Astrocyte (in vitro differentiated cells and primary cell): ENCODE measurements at regions not wholly inside any gene's neighbourhood (a gene's known extent, or its start where the extent isn't known, plus 50 kb on each side); places are given as distances from the start of the nearest gene placed in this dataset.

ENCODE experiments used
- DNase-seq: peaks from one replicate; pipeline ENCODE4 v3.0.0-alpha.2; 2010; ENCODE audit warnings: low read depth
- FAIRE-seq: peaks from 2 replicates; lab custom pipeline; 2011; peaks lifted over from hg19 to GRCh38; lab: Jason Lieb, UNC
- H2AFZ ChIP-seq: 2 replicates; pipeline ENCODE4 v1.6.0; 2012; ENCODE audit warnings: low read depth, low read length, inconsistent platforms
- H3K27ac ChIP-seq: 2 replicates; pipeline ENCODE4 v1.5.1; 2011; ENCODE audit warnings: low read depth, low read length, inconsistent platforms
- H3K27me3 ChIP-seq: 2 replicates; pipeline ENCODE4 v1.6.0; 2011; ENCODE audit warnings: low read length, inconsistent platforms; ENCODE audit not compliant: insufficient read depth
- H3K36me3 ChIP-seq: 2 replicates; pipeline ENCODE4 v1.5.1; 2011; ENCODE audit warnings: low read length, inconsistent platforms; ENCODE audit not compliant: insufficient read depth
- H3K4me1 ChIP-seq: 2 replicates; pipeline ENCODE4 v1.5.1; 2011; ENCODE audit warnings: low read length, inconsistent platforms; ENCODE audit not compliant: insufficient read depth
- H3K4me2 ChIP-seq: 2 replicates; pipeline ENCODE4 v1.6.0; 2012; ENCODE audit warnings: low read length, inconsistent platforms
- H3K4me3 ChIP-seq: 2 replicates; pipeline ENCODE4 v1.5.1; 2011; ENCODE audit warnings: low read depth, mild to moderate bottlenecking, low read length, inconsistent platforms; ENCODE audit not compliant: insufficient read depth
- H3K79me2 ChIP-seq: 2 replicates; pipeline ENCODE4 v1.6.0; 2012; ENCODE audit warnings: mild to moderate bottlenecking, low read length, inconsistent platforms; ENCODE audit not compliant: insufficient read depth
- H3K9ac ChIP-seq: 2 replicates; pipeline ENCODE4 v1.6.0; 2012; ENCODE audit warnings: mild to moderate bottlenecking, low read length, inconsistent platforms
- H3K9me3 ChIP-seq: 2 replicates; pipeline ENCODE4 v1.5.1; 2012; ENCODE audit warnings: low read depth, mild to moderate bottlenecking, low read length, inconsistent platforms; ENCODE audit not compliant: insufficient read depth
- H4K20me1 ChIP-seq: 2 replicates; pipeline ENCODE4 v1.6.0; 2012; ENCODE audit warnings: low read length, inconsistent platforms; ENCODE audit not compliant: insufficient read depth
- H3K27ac Mint-ChIP-seq: one replicate; pipeline ENCODE4 v1.8.0; 2021; ENCODE audit warnings: mild to moderate bottlenecking, mixed read lengths; ENCODE audit not compliant: unreplicated experiment
- H3K27me3 Mint-ChIP-seq: one replicate; pipeline ENCODE4 v1.8.0; 2021; ENCODE audit warnings: low read depth, mixed read lengths; ENCODE audit not compliant: unreplicated experiment
- H3K36me3 Mint-ChIP-seq: one replicate; pipeline ENCODE4 v1.8.0; 2021; ENCODE audit warnings: low read depth, mixed read lengths; ENCODE audit not compliant: unreplicated experiment
- H3K4me1 Mint-ChIP-seq: one replicate; pipeline ENCODE4 v1.8.0; 2021; ENCODE audit warnings: low read depth, mixed read lengths; ENCODE audit not compliant: unreplicated experiment
- H3K4me3 Mint-ChIP-seq: one replicate; pipeline ENCODE4 v1.8.0; 2021; ENCODE audit warnings: mild to moderate bottlenecking, moderate library complexity, mixed read lengths; ENCODE audit not compliant: unreplicated experiment
- H3K9me3 Mint-ChIP-seq: one replicate; pipeline ENCODE4 v1.8.0; 2021; ENCODE audit warnings: mild to moderate bottlenecking, mixed read lengths; ENCODE audit not compliant: unreplicated experiment
- EZH2 ChIP-seq: IDR thresholded peaks from 2 replicates; pipeline ENCODE4 v1.6.1; 2012; ENCODE audit warnings: mild to moderate bottlenecking, low read length, inconsistent platforms; ENCODE audit not compliant: insufficient read depth
- TF ChIP-seq, protein P1 (sequence below): IDR thresholded peaks from 2 replicates; pipeline ENCODE4 v1.5.1; 2011; ENCODE audit warnings: low read depth, mild to moderate bottlenecking, inconsistent platforms, low read length, moderate library complexity; ENCODE audit not compliant: insufficient read depth

- H3K4me3 ChIP-seq = no peak overlapping the region
- H3K4me1 ChIP-seq = peaks cover 19% of the 10 kb centered on the region
- no peak overlapping the region for H3K4me2 ChIP-seq
- Mint-ChIP-seq H3K27ac (no peak overlapping the region), H3K27me3 (peaks cover 13% of the 10 kb centered on the region), H3K4me3 (no peak overlapping the region), H3K36me3 (no peaks in the 10 kb centered on the region), H3K9me3 (no peaks in the 10 kb centered on the region), H3K4me1 (peaks cover 5% of the 10 kb centered on the region)
- H3K27me3 ChIP-seq = no peaks in the 10 kb centered on the region
- FAIRE-seq = no peak
- H3K27ac ChIP-seq = no peak overlapping the region
- TF ChIP-seq EZH2 = no peak
- TF ChIP-seq, protein P1, sequence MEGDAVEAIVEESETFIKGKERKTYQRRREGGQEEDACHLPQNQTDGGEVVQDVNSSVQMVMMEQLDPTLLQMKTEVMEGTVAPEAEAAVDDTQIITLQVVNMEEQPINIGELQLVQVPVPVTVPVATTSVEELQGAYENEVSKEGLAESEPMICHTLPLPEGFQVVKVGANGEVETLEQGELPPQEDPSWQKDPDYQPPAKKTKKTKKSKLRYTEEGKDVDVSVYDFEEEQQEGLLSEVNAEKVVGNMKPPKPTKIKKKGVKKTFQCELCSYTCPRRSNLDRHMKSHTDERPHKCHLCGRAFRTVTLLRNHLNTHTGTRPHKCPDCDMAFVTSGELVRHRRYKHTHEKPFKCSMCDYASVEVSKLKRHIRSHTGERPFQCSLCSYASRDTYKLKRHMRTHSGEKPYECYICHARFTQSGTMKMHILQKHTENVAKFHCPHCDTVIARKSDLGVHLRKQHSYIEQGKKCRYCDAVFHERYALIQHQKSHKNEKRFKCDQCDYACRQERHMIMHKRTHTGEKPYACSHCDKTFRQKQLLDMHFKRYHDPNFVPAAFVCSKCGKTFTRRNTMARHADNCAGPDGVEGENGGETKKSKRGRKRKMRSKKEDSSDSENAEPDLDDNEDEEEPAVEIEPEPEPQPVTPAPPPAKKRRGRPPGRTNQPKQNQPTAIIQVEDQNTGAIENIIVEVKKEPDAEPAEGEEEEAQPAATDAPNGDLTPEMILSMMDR = no peak
- no peaks in the 10 kb centered on the region for H3K36me3 ChIP-seq
- no peaks in the 10 kb centered on the region for H3K9me3 ChIP-seq
- H3K9ac ChIP-seq = no peak overlapping the region
- DNase-seq = no peak
- H3K79me2 ChIP-seq = peaks cover 6% of the 10 kb centered on the region
- no peak overlapping the region for H2AFZ ChIP-seq
- no peaks in the 10 kb centered on the region for H4K20me1 ChIP-seq
These were observed 54.6 kb upstream of the WNT7B start for GRCh38 chr22:46031557-46031956.

GRCh38 chr22:46031965-46032851 is 55.2 kb upstream of the WNT7B start:
- Mint-ChIP-seq H3K4me3 (no peak overlapping the region), H3K36me3 (no peaks in the 10 kb centered on the region), H3K9me3 (no peaks in the 10 kb centered on the region), H3K27me3 (peaks cover 8% of the 10 kb centered on the region), H3K4me1 (peaks cover 5% of the 10 kb centered on the region), H3K27ac (no peak overlapping the region)
- H3K9me3 ChIP-seq = no peaks in the 10 kb centered on the region
- no peak overlapping the region for H2AFZ ChIP-seq
- peaks cover 18% of the 10 kb centered on the region for H3K4me1 ChIP-seq
- no peak overlapping the region for H3K27ac ChIP-seq
- H3K79me2 ChIP-seq = peaks cover 13% of the 10 kb centered on the region
- no peak overlapping the region for H3K4me3 ChIP-seq
- H4K20me1 ChIP-seq = no peaks in the 10 kb centered on the region
- DNase-seq = no peak
- no peak overlapping the region for H3K4me2 ChIP-seq
- no peaks in the 10 kb centered on the region for H3K27me3 ChIP-seq
- no peak overlapping the region for H3K9ac ChIP-seq
- H3K36me3 ChIP-seq = no peaks in the 10 kb centered on the region
- no peak for TF ChIP-seq EZH2
- TF ChIP-seq, protein P1 = no peak
- no peak for FAIRE-seq
